ENCODE measurements at regions not wholly inside any gene's neighbourhood (a gene's known extent, or its start where the extent isn't known, plus 50 kb on each side); places are given as distances from the start of the nearest gene placed in this dataset.

DNA sequence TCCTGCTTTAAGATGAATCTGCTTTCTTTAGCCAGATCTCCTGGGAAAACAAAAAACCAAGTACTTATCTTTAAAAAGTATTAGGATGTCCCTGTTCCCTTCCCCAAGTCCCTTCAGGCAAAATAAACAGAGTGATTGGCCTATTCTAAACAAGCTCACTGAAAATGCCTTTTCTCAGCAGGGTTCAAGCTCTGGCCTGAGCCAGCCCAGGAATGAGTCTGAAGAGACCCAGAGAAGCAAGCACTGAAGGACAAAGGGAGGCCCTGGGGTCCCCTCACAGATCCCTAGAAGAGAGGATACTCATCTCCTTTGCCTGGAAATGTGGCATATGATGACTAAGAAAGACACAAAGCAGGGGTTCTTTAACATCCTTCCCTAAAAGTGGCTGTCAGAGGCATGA, 66.8 kb upstream of the MAP1B start:
- TF ChIP-seq, protein P1, sequence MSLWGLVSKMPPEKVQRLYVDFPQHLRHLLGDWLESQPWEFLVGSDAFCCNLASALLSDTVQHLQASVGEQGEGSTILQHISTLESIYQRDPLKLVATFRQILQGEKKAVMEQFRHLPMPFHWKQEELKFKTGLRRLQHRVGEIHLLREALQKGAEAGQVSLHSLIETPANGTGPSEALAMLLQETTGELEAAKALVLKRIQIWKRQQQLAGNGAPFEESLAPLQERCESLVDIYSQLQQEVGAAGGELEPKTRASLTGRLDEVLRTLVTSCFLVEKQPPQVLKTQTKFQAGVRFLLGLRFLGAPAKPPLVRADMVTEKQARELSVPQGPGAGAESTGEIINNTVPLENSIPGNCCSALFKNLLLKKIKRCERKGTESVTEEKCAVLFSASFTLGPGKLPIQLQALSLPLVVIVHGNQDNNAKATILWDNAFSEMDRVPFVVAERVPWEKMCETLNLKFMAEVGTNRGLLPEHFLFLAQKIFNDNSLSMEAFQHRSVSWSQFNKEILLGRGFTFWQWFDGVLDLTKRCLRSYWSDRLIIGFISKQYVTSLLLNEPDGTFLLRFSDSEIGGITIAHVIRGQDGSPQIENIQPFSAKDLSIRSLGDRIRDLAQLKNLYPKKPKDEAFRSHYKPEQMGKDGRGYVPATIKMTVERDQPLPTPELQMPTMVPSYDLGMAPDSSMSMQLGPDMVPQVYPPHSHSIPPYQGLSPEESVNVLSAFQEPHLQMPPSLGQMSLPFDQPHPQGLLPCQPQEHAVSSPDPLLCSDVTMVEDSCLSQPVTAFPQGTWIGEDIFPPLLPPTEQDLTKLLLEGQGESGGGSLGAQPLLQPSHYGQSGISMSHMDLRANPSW (CRISPR knock-in tag; IDR thresholded peaks at IDR 0.05; ENCODE audit: borderline replicate concordance), result no peak
- TF ChIP-seq MZF1 (CRISPR knock-in tag; IDR thresholded peaks at IDR 0.05; ENCODE audit: borderline replicate concordance) (no peak), ADNP (CRISPR knock-in tag; IDR thresholded peaks at IDR 0.05) (no peak)
- TF ChIP-seq, protein P2, sequence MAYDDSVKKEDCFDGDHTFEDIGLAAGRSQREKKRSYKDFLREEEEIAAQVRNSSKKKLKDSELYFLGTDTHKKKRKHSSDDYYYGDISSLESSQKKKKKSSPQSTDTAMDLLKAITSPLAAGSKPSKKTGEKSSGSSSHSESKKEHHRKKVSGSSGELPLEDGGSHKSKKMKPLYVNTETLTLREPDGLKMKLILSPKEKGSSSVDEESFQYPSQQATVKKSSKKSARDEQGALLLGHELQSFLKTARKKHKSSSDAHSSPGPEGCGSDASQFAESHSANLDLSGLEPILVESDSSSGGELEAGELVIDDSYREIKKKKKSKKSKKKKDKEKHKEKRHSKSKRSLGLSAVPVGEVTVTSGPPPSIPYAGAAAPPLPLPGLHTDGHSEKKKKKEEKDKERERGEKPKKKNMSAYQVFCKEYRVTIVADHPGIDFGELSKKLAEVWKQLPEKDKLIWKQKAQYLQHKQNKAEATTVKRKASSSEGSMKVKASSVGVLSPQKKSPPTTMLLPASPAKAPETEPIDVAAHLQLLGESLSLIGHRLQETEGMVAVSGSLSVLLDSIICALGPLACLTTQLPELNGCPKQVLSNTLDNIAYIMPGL (CRISPR knock-in tag; IDR thresholded peaks at IDR 0.05; ENCODE audit: borderline replicate concordance in 1 of 2, low read depth in 1 of 2), result no peak
- TF ChIP-seq, protein P3, sequence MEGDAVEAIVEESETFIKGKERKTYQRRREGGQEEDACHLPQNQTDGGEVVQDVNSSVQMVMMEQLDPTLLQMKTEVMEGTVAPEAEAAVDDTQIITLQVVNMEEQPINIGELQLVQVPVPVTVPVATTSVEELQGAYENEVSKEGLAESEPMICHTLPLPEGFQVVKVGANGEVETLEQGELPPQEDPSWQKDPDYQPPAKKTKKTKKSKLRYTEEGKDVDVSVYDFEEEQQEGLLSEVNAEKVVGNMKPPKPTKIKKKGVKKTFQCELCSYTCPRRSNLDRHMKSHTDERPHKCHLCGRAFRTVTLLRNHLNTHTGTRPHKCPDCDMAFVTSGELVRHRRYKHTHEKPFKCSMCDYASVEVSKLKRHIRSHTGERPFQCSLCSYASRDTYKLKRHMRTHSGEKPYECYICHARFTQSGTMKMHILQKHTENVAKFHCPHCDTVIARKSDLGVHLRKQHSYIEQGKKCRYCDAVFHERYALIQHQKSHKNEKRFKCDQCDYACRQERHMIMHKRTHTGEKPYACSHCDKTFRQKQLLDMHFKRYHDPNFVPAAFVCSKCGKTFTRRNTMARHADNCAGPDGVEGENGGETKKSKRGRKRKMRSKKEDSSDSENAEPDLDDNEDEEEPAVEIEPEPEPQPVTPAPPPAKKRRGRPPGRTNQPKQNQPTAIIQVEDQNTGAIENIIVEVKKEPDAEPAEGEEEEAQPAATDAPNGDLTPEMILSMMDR (CRISPR knock-in tag; IDR thresholded peaks at IDR 0.05), result no peak
